ENCODE measurements at regions not wholly inside any gene's neighbourhood (a gene's known extent, or its start where the extent isn't known, plus 50 kb on each side); places are given as distances from the start of the nearest gene placed in this dataset.

DNA sequence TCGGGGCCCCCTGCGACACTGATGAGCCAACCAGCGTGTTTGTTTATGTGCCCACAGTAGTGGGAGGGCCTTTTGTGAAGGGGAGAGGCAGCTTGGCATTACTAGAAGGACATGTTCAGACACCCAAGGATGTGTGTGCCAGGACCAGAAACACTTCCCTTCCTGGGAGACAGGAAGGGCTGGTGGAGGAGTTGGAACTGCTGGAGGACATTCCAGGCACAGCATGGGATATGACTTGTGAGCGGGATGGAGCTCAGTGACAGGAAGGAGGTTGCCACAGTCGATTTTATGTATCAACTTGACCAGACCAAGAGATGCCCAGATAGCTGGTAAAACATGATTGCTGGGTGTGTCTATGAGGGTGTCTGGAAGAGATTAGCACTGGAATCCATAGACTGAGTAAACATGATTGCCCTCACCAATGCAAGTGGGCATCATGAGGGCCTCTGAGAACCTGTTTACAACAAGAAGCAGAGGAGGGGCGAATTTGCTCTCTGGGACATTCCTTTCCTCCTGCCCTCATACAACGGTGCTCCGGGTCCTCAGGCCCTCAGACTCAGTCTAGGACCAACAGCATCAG, 106.4 kb upstream of the TLE3 start:
- TF ChIP-seq, protein P1, sequence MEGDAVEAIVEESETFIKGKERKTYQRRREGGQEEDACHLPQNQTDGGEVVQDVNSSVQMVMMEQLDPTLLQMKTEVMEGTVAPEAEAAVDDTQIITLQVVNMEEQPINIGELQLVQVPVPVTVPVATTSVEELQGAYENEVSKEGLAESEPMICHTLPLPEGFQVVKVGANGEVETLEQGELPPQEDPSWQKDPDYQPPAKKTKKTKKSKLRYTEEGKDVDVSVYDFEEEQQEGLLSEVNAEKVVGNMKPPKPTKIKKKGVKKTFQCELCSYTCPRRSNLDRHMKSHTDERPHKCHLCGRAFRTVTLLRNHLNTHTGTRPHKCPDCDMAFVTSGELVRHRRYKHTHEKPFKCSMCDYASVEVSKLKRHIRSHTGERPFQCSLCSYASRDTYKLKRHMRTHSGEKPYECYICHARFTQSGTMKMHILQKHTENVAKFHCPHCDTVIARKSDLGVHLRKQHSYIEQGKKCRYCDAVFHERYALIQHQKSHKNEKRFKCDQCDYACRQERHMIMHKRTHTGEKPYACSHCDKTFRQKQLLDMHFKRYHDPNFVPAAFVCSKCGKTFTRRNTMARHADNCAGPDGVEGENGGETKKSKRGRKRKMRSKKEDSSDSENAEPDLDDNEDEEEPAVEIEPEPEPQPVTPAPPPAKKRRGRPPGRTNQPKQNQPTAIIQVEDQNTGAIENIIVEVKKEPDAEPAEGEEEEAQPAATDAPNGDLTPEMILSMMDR (IDR thresholded peaks at IDR 0.05; ENCODE audit: low read depth, low read length): no peak
- TF ChIP-seq, protein P2, sequence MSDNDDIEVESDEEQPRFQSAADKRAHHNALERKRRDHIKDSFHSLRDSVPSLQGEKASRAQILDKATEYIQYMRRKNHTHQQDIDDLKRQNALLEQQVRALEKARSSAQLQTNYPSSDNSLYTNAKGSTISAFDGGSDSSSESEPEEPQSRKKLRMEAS (IDR thresholded peaks at IDR 0.05; ENCODE audit: low read depth, low read length): no peak
- no peak for TF ChIP-seq POLR2A (IDR thresholded peaks at IDR 0.05; ENCODE audit: extremely low read depth, insufficient read length)
